GM18508 (cell line): ENCODE measurements at regions not wholly inside any gene's neighbourhood (a gene's known extent, or its start where the extent isn't known, plus 50 kb on each side); places are given as distances from the start of the nearest gene placed in this dataset.

ENCODE experiments used
- ATAC-seq: cut with Tn5 transposase; IDR thresholded peaks from one replicate; pipeline ENCODE4 v1.9.1; 2021; ENCODE audit warnings: moderate number of reproducible peaks; ENCODE audit not compliant: insufficient read depth, unreplicated experiment

GRCh38 chr1:101290922-101291561 lies 54.2 kb downstream of the S1PR1 start:
- no peak for ATAC-seq

- ATAC-seq: no peak
These were observed 55.0 kb downstream of the S1PR1 start for GRCh38 chr1:101291562-101292380.

GRCh38 chr1:101293461-101294051 lies 56.7 kb downstream of the S1PR1 start:
- ATAC-seq: peak; percentile 63

- ATAC-seq: no peak
These were observed 58.4 kb downstream of the S1PR1 start for GRCh38 chr1:101295209-101295608.

GRCh38 chr1:101298663-101299062 lies 61.8 kb downstream of the S1PR1 start:
- ATAC-seq: no peak

GRCh38 chr1:101299141-101299540 lies 62.3 kb downstream of the S1PR1 start:
- no peak for ATAC-seq

- ATAC-seq: no peak
These were observed 62.9 kb downstream of the S1PR1 start for GRCh38 chr1:101299710-101300109.

GRCh38 chr1:101300916-101301315 lies 64.1 kb downstream of the S1PR1 start:
- no peak for ATAC-seq

GRCh38 chr1:101301446-101302057 lies 64.7 kb downstream of the S1PR1 start:
- ATAC-seq: no peak

- ATAC-seq: no peak
These were observed 66.2 kb downstream of the S1PR1 start for GRCh38 chr1:101302831-101303511.

- no peak for ATAC-seq
These were observed 71.3 kb downstream of the S1PR1 start for GRCh38 chr1:101307985-101308689.

GRCh38 chr1:101308935-101309333 lies 72.1 kb downstream of the S1PR1 start:
- no peak for ATAC-seq

- ATAC-seq: peak; percentile 29
These were observed 72.8 kb downstream of the S1PR1 start for GRCh38 chr1:101309334-101310311.

GRCh38 chr1:101310506-101310905 lies 73.7 kb downstream of the S1PR1 start:
- ATAC-seq: no peak

- no peak for ATAC-seq
These were observed 74.5 kb downstream of the S1PR1 start for GRCh38 chr1:101311146-101311920.

- no peak for ATAC-seq
These were observed 75.3 kb downstream of the S1PR1 start for GRCh38 chr1:101312147-101312546.

GRCh38 chr1:101313356-101313755 lies 76.5 kb downstream of the S1PR1 start:
- no peak for ATAC-seq

- ATAC-seq: peak; percentile 44
These were observed 77.4 kb downstream of the S1PR1 start for GRCh38 chr1:101314244-101314643.
